GM21381 (cell line): ENCODE measurements at regions not wholly inside any gene's neighbourhood (a gene's known extent, or its start where the extent isn't known, plus 50 kb on each side); places are given as distances from the start of the nearest gene placed in this dataset.

Source experiments
- ATAC-seq: cut with Tn5 transposase; IDR thresholded peaks from one replicate; pipeline ENCODE4 v1.9.1; 2021; ENCODE audit warnings: mild to moderate bottlenecking, moderate library complexity; ENCODE audit not compliant: unreplicated experiment

- no peak for ATAC-seq
These were observed 537.9 kb upstream of the FAT3 start for GRCh38 chr11:91686700-91687099.

- no peak for ATAC-seq
These were observed 538.3 kb upstream of the FAT3 start for GRCh38 chr11:91686281-91686680.

- no peak for ATAC-seq
These were observed 550.9 kb upstream of the FAT3 start for GRCh38 chr11:91673705-91674104.

GRCh38 chr11:91664521-91664920 lies 560.1 kb upstream of the FAT3 start:
- no peak for ATAC-seq

GRCh38 chr11:91660036-91660435 lies 564.6 kb upstream of the FAT3 start:
- ATAC-seq: no peak

GRCh38 chr11:91654686-91655085 lies 569.9 kb upstream of the FAT3 start:
- no peak for ATAC-seq

- no peak for ATAC-seq
These were observed 571.4 kb upstream of the FAT3 start for GRCh38 chr11:91653079-91653754.

- ATAC-seq: no peak
These were observed 573.8 kb upstream of the FAT3 start for GRCh38 chr11:91650802-91651201.

- no peak for ATAC-seq
These were observed 583.5 kb upstream of the FAT3 start for GRCh38 chr11:91641153-91641552.

GRCh38 chr11:91639359-91639758 lies 585.3 kb upstream of the FAT3 start:
- no peak for ATAC-seq

GRCh38 chr11:91630916-91631673 lies 593.5 kb upstream of the FAT3 start:
- ATAC-seq: no peak

- no peak for ATAC-seq
These were observed 599.1 kb upstream of the FAT3 start for GRCh38 chr11:91625495-91625894.

GRCh38 chr11:91624021-91624420 lies 600.6 kb upstream of the FAT3 start:
- no peak for ATAC-seq

GRCh38 chr11:91608677-91609076 lies 615.9 kb upstream of the FAT3 start:
- ATAC-seq: no peak

- ATAC-seq: no peak
These were observed 628.5 kb upstream of the FAT3 start for GRCh38 chr11:91596111-91596510.

GRCh38 chr11:91591021-91591420 lies 633.6 kb upstream of the FAT3 start:
- ATAC-seq: no peak

- ATAC-seq: no peak
These were observed 637.5 kb upstream of the FAT3 start for GRCh38 chr11:91587131-91587530.

GRCh38 chr11:91585035-91585801 lies 639.4 kb upstream of the FAT3 start:
- no peak for ATAC-seq

GRCh38 chr11:91563176-91563575 lies 661.4 kb upstream of the FAT3 start:
- ATAC-seq: no peak

GRCh38 chr11:91560434-91560833 lies 664.2 kb upstream of the FAT3 start:
- no peak for ATAC-seq

- no peak for ATAC-seq
These were observed 686.6 kb upstream of the FAT3 start for GRCh38 chr11:91538065-91538464.

- no peak for ATAC-seq
These were observed 688.3 kb upstream of the FAT3 start for GRCh38 chr11:91536366-91536765.
